Ishikawa (cell line): ENCODE measurements at regions not wholly inside any gene's neighbourhood (a gene's known extent, or its start where the extent isn't known, plus 50 kb on each side); places are given as distances from the start of the nearest gene placed in this dataset.
A peak's percentile ranks its signal among the peaks of the same experiment; 100 is the strongest.

Source experiments
- CEBPB ChIP-seq: IDR thresholded peaks from 2 replicates; pipeline ENCODE4 v1.6.1; 2012
- CREB1 ChIP-seq: IDR thresholded peaks from 2 replicates; pipeline ENCODE4 v1.6.1; 2012; ENCODE audit warnings: low read depth
- EGR1 ChIP-seq: IDR thresholded peaks from 2 replicates; pipeline ENCODE4 v1.6.1; 2012
- EP300 ChIP-seq: IDR thresholded peaks from 2 replicates; pipeline ENCODE4 v1.6.1; 2012; ENCODE audit warnings: borderline replicate concordance
- FOXM1 ChIP-seq: IDR thresholded peaks from 2 replicates; pipeline ENCODE4 v1.6.1; 2012; ENCODE audit warnings: low read depth, borderline replicate concordance
- NFIC ChIP-seq: IDR thresholded peaks from 2 replicates; pipeline ENCODE4 v1.6.1; 2012
- RAD21 ChIP-seq: IDR thresholded peaks from 2 replicates; pipeline ENCODE4 v1.6.1; 2012; ENCODE audit warnings: low read depth
- TAF1 ChIP-seq: IDR thresholded peaks from 2 replicates; pipeline ENCODE4 v1.6.1; 2012; ENCODE audit warnings: low read depth, mild to moderate bottlenecking
- TCF12 ChIP-seq: IDR thresholded peaks from 2 replicates; pipeline ENCODE4 v1.6.1; 2012; ENCODE audit warnings: low read depth
- TEAD4 ChIP-seq: IDR thresholded peaks from 2 replicates; pipeline ENCODE4 v1.6.1; 2012
- YY1 ChIP-seq: IDR thresholded peaks from 2 replicates; pipeline ENCODE4 v1.6.1; 2012; ENCODE audit warnings: low read depth
- ZBTB7A ChIP-seq: IDR thresholded peaks from 2 replicates; pipeline ENCODE4 v1.6.1; 2012; ENCODE audit warnings: low read depth
- TF ChIP-seq, protein P1 (sequence below): IDR thresholded peaks from 2 replicates; pipeline ENCODE4 v1.6.1; 2012
- TF ChIP-seq, protein P2 (sequence below): IDR thresholded peaks from 2 replicates; pipeline ENCODE4 v1.6.1; 2012
- TF ChIP-seq, protein P3 (sequence below): IDR thresholded peaks from 2 replicates; pipeline ENCODE4 v1.6.1; 2012; ENCODE audit warnings: low read depth, mild to moderate bottlenecking

DNA sequence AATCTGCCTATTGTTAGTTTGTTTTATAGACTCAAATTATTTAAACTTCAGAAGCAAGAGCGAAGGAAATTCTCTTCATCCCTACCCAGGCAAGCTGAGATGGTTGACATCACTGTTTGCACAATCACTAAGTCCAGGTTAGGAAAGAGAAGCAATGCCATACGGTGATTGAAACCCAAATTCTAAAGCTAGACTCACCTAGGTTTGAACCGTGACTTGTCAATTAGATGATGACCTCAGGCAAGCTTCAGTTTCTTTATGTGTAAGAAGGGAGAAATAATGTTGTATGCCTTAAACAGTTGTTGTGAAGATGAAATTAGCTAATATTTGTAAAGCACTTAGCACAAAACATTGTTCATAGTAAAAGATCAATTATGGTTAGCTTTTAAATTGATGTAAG is 96.5 kb upstream of the ANKRD55 start:
- TF ChIP-seq FOXM1 = no peak

DNA sequence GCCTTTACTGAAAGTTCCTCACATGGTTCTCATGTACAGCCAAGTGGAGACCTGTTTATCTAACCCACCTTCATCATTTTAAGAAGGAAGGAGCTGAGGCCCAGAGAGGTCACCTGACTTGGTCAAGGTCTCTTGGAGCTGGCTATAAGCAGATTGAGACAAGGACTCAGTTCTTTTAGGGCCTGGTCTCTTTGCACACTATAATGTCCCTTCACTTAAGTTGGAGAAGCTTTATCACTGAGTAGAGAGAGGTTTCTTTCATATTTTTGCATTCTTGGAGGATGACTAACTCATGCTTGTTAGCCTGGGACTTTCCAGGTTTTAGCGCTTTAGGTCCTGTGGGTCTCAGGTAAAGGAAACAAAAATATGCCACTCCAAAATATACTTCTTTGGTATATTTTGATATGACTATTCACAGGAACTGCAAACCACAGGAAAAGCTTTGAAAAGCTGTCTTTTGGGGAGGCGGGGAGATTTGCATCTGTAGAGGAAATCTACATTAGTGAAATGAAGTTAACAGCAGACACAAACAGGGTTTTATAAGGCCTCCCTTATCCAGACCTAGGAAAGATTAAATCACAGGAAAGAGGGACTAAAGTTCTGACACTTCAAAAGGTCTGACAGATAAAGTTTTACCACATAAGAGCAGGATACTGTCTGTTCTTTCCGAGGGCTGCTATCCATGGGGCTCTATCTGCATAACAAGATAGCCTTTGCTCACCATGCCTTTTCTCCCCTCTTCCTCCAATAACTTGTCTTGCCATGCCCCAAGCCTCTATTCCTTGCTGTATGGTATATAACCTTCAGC is 95.8 kb upstream of the ANKRD55 start:
- TF ChIP-seq NFIC = no peak
- TF ChIP-seq TAF1 = no peak
- TF ChIP-seq, protein P1, sequence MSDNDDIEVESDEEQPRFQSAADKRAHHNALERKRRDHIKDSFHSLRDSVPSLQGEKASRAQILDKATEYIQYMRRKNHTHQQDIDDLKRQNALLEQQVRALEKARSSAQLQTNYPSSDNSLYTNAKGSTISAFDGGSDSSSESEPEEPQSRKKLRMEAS = no peak
- TF ChIP-seq TCF12 = no peak
- TF ChIP-seq, protein P2, sequence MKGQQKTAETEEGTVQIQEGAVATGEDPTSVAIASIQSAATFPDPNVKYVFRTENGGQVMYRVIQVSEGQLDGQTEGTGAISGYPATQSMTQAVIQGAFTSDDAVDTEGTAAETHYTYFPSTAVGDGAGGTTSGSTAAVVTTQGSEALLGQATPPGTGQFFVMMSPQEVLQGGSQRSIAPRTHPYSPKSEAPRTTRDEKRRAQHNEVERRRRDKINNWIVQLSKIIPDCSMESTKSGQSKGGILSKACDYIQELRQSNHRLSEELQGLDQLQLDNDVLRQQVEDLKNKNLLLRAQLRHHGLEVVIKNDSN = peak; percentile 22; the same call in 1 of the 2 replicates
- no peak for TF ChIP-seq TEAD4
- TF ChIP-seq YY1 = no peak

DNA sequence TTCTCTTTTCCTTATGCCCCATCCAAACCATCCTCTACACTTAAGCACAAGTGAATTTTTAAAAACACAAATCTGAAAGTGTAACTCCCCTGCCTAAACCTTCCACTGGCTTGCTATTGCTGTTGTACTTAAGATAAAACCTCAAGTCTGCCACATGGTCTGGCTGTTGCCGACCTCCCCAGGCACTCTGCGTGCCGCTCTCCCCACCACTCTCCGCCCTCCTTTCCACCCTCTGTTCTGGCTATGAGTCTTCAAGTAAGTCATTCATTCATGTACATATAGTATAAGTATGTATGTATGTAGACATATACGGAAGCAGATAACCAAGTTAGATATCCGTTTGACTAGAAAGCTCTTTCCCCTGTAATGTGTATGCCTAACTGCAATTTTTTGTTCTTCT is 94.7 kb upstream of the ANKRD55 start:
- TF ChIP-seq TAF1 (no peak), CREB1 (no peak), NFIC (no peak), TEAD4 (no peak), YY1 (no peak), ZBTB7A (no peak), RAD21 (no peak), EP300 (no peak), FOXM1 (no peak), CEBPB (no peak), EGR1 (no peak), TCF12 (no peak)
- TF ChIP-seq, protein P3, sequence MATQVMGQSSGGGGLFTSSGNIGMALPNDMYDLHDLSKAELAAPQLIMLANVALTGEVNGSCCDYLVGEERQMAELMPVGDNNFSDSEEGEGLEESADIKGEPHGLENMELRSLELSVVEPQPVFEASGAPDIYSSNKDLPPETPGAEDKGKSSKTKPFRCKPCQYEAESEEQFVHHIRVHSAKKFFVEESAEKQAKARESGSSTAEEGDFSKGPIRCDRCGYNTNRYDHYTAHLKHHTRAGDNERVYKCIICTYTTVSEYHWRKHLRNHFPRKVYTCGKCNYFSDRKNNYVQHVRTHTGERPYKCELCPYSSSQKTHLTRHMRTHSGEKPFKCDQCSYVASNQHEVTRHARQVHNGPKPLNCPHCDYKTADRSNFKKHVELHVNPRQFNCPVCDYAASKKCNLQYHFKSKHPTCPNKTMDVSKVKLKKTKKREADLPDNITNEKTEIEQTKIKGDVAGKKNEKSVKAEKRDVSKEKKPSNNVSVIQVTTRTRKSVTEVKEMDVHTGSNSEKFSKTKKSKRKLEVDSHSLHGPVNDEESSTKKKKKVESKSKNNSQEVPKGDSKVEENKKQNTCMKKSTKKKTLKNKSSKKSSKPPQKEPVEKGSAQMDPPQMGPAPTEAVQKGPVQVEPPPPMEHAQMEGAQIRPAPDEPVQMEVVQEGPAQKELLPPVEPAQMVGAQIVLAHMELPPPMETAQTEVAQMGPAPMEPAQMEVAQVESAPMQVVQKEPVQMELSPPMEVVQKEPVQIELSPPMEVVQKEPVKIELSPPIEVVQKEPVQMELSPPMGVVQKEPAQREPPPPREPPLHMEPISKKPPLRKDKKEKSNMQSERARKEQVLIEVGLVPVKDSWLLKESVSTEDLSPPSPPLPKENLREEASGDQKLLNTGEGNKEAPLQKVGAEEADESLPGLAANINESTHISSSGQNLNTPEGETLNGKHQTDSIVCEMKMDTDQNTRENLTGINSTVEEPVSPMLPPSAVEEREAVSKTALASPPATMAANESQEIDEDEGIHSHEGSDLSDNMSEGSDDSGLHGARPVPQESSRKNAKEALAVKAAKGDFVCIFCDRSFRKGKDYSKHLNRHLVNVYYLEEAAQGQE = no peak
- TF ChIP-seq, protein P2 = no peak
- TF ChIP-seq, protein P1 = no peak

DNA sequence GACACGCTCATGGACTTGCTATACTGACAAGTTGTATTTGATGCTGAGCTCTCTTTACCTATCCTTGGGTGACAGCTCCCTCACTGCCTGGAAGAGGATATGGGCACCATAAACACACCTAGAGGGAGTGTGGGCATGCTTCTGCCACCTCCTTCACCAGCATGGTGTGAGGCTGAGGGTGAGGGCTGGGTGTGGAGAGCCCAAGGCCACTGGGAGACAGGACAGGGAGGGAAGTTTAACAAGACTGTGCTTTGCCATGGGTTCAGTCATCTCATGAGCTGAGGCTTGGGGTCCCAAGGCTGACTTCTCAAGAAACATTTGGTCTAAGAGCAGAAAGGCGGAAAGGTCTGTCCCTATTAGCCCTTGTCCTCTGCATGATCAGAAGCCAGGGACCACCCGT is 93.6 kb upstream of the ANKRD55 start:
- no peak for TF ChIP-seq TCF12
- TF ChIP-seq, protein P2 = no peak

DNA sequence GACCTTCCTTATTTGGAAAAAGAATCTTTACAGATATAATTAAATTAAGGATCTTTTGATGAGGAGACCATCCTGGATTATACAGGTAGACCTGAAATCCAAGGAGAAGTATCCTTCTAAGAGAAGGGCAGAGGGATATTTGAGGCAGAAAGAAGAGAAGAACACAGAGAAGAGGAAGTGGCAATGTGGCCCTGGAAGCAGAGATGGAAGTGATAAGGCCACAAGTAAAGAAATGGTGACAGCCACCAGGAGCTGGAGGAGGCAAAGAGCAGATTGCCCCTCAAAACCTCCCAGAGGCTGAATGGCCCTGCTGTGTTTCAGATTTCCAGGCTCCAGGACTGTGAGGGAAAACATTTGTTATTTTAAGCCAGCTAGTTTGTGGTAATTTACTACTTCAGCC is 93.0 kb upstream of the ANKRD55 start:
- no peak for TF ChIP-seq CREB1
- no peak for TF ChIP-seq TAF1
- TF ChIP-seq NFIC = no peak
- TF ChIP-seq EP300 = no peak

DNA sequence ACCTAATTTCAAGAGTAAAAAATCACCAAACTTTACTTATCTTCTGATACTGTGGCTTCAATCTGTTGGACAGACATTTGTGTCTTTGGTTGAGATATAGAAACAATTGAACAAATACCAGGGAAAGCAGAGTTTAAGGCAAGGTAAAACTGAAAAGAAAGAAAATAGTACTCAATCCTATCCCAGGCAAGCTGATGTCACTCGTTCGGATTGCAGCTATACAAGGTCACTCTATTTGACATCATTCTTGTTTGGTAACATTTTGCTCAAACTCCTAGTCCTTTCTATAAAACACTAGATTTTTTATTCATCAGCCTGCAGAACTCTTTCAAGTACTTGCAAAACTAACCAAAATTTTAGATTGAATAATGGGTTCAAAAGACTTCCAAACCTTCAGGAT is 91.9 kb upstream of the ANKRD55 start:
- TF ChIP-seq TAF1 (no peak), EP300 (no peak), ZBTB7A (no peak), YY1 (no peak), CEBPB (no peak), NFIC (no peak), CREB1 (no peak), RAD21 (no peak), TCF12 (no peak), EGR1 (no peak)
- TF ChIP-seq, protein P1 = no peak

DNA sequence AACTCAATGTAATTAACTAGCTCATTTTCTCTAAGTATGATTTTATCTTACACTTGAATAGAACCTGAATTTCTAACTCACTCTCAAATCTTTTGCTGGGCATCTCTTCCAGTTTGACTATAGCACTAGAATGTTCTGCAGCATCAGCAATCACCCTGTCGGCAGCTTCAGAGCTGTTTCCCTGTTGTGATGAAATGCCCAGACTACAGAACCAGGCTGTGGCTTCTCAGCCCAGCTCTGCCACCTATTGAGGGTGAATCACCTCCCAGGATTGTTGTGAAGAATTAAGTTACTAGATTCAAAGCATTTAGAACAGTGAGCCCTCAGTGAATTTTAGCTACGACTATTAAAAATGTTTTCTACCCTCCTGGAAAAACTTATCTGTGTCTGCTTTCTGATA is 90.4 kb upstream of the ANKRD55 start:
- no peak for TF ChIP-seq NFIC
- TF ChIP-seq, protein P3 = no peak
- no peak for TF ChIP-seq TAF1
- no peak for TF ChIP-seq EP300
- TF ChIP-seq ZBTB7A = no peak
- no peak for TF ChIP-seq CREB1
- TF ChIP-seq EGR1 = no peak
- TF ChIP-seq CEBPB = no peak
- no peak for TF ChIP-seq TEAD4
- TF ChIP-seq, protein P2 = no peak
- no peak for TF ChIP-seq FOXM1
- no peak for TF ChIP-seq YY1
- TF ChIP-seq, protein P1 = no peak
- no peak; the same call in 1 of the 2 replicates for TF ChIP-seq RAD21
- TF ChIP-seq TCF12 = no peak
